ENCODE measurements at regions not wholly inside any gene's neighbourhood (a gene's known extent, or its start where the extent isn't known, plus 50 kb on each side); places are given as distances from the start of the nearest gene placed in this dataset.

DNA sequence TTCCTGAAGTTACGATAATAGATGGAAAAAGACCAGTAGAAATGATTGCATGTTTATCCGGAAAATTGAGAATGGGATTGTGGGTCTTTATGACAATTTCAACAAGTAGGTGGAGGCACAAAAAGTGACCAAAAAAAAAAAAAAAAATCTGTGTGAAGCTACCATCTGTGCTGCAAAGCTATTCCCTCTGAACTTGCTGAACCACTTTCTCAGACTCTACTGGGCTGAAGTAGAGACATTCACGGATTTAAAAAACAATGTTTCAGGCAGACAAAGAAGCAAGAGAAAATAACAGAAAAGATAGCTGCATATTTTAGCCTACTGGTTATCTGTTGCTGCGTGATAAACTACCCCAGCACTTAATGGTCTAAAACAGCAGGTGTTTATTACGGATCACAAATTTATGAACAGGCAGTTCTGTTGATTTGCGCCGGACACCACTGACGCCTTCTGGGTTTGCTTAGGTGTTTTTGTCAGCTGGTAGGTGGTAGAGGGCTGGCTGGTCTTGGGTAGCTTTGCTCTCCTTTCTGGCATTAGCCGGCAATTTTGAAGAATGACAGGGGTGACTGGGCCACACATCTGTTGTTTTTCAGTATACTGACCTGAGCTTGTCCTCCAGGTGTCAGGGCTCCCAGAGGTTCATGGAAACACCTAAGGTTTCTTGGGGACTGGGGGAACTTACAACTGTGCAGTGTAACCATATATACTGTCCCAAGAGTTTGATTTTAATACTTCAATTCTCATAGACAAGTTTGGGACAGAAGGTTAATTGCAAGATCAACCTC, 665.1 kb downstream of the CCSER2 start:
- no peak for TF ChIP-seq LEF1 (IDR thresholded peaks at IDR 0.05; ENCODE audit: borderline replicate concordance)
- TF ChIP-seq, protein P1, sequence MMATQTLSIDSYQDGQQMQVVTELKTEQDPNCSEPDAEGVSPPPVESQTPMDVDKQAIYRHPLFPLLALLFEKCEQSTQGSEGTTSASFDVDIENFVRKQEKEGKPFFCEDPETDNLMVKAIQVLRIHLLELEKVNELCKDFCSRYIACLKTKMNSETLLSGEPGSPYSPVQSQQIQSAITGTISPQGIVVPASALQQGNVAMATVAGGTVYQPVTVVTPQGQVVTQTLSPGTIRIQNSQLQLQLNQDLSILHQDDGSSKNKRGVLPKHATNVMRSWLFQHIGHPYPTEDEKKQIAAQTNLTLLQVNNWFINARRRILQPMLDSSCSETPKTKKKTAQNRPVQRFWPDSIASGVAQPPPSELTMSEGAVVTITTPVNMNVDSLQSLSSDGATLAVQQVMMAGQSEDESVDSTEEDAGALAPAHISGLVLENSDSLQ (IDR thresholded peaks at IDR 0.05): no peak
- TF ChIP-seq SUZ12 (IDR thresholded peaks at IDR 0.05): no peak
- TF ChIP-seq SP1 (IDR thresholded peaks at IDR 0.05): no peak
- no peak for TF ChIP-seq ARNT (IDR thresholded peaks at IDR 0.05)
- no peak for TF ChIP-seq TARDBP (IDR thresholded peaks at IDR 0.05)

Data from HEK293T (cell line).